K562 (cell line): ENCODE measurements at regions not wholly inside any gene's neighbourhood (a gene's known extent, or its start where the extent isn't known, plus 50 kb on each side); places are given as distances from the start of the nearest gene placed in this dataset.

Experiments
- ATAC-seq: fragments of 200-7000 bp; cut with Tn5 transposase; 3 replicates; pipeline ENCODE4 v1.9.1; 2020; ENCODE audit warnings: moderate library complexity
- BruUV-seq: library from RNA; stranded (reverse); fragments of 400-500 nt; replicated peaks from 2 replicates; lab custom pipeline; 2021; lab: Mats Ljungman, UMichigan
- CTCF ChIA-PET: fragments of 300-600 bp; formaldehyde crosslinking; extraction: SDS; loops from one replicate; lab custom pipeline; 2021; ENCODE audit warnings: low intra/inter-chr PET ratio; lab: Yijun Ruan, JAX
- POLR2A ChIA-PET: fragments of 300-600, 350-650 bp; sonication (Branson Sonifier 250); formaldehyde crosslinking; extraction: SDS; loops from one replicate; lab custom pipeline; 2021; ENCODE audit warnings: antibody characterized with exemption, inconsistent platforms; lab: Yijun Ruan, JAX
- DNase-seq, 4 experiments: peaks; one replicate each; pipeline versions ENCODE4 v3.0.0 to v3.0.0-alpha.2; 2011 to 2018; ENCODE audit warnings: low spot score in 3 of 4, mixed read lengths in 3 of 4; ENCODE audit errors: extremely low read depth in 1 of 4
- FAIRE-seq: peaks from 2 replicates; lab custom pipeline; 2011; peaks lifted over from hg19 to GRCh38; lab: Jason Lieb, UNC
- H2AFZ ChIP-seq: 2 replicates; pipeline ENCODE4 v1.6.0; 2011; ENCODE audit warnings: low read depth, low read length, control low read depth, inconsistent platforms
- H3K27ac ChIP-seq: fragments of 200-600 bp; 3 replicates; pipeline ENCODE4 v1.8.0; 2011; ENCODE audit warnings: low read depth, mild to moderate bottlenecking, control low read depth, inconsistent platforms, low read length, moderate library complexity, mixed read lengths; ENCODE audit errors: extremely low read depth
- H3K27me3 ChIP-seq, 2 experiments: fragments of 300-600 bp in 1 of 2; 2 replicates in 1 of 2; 3 replicates in 1 of 2; pipeline versions ENCODE4 v1.6.0 to v1.8.0; 2011; ENCODE audit warnings: inconsistent platforms in 2 of 2, low read length in 2 of 2, mild to moderate bottlenecking in 1 of 2, mixed read lengths in 1 of 2, moderate library complexity in 1 of 2; ENCODE audit not compliant: control insufficient read depth in 2 of 2, insufficient read depth in 2 of 2
- H3K36me3 ChIP-seq: fragments of 300-600 bp; 3 replicates; pipeline ENCODE4 v1.8.0; 2011; ENCODE audit warnings: mild to moderate bottlenecking, low read length, inconsistent platforms; ENCODE audit not compliant: control insufficient read depth, insufficient read depth
- H3K4me1 ChIP-seq, 2 experiments: fragments of 200-600 bp in 1 of 2; replicated peaks in 1 of 2; 2 replicates in 1 of 2; 3 replicates in 1 of 2; pipeline versions ENCODE4 v1.5.1 to v1.8.0; 2011; ENCODE audit warnings: inconsistent platforms in 2 of 2, low read length in 2 of 2, mild to moderate bottlenecking in 1 of 2, mixed read lengths in 1 of 2, moderate library complexity in 1 of 2; ENCODE audit not compliant: control insufficient read depth in 2 of 2, insufficient read depth in 2 of 2
- H3K4me2 ChIP-seq: 2 replicates; pipeline ENCODE4 v1.6.1; 2011; ENCODE audit warnings: low read length, control low read depth, inconsistent platforms, mixed read lengths; ENCODE audit not compliant: insufficient read depth
- H3K4me3 ChIP-seq: fragments of 200-600 bp; sonication (generic), shearing (Covaris generic); 2 replicates; pipeline ENCODE4 v1.5.1; 2016; ENCODE audit warnings: control low read depth, inconsistent platforms
- H3K79me2 ChIP-seq: fragments of 200-600 bp; 3 replicates; pipeline ENCODE4 v1.8.0; 2011; ENCODE audit warnings: low read length, inconsistent platforms; ENCODE audit not compliant: control insufficient read depth, insufficient read depth
- H3K9ac ChIP-seq, 2 experiments: 2 replicates each; pipeline versions ENCODE4 v1.6.0 to v1.6.1; 2011; ENCODE audit warnings: low read depth in 2 of 2, low read length in 2 of 2, control low read depth in 1 of 2, inconsistent platforms in 1 of 2, mild to moderate bottlenecking in 1 of 2, mixed read lengths in 1 of 2; ENCODE audit not compliant: insufficient read depth in 1 of 2
- H3K9me1 ChIP-seq: one replicate; pipeline ENCODE4 v1.6.0; 2011; ENCODE audit warnings: inconsistent platforms, mild to moderate bottlenecking, low read length, moderate library complexity; ENCODE audit not compliant: control insufficient read depth, insufficient read depth
- H3K9me3 ChIP-seq: replicated peaks from 2 replicates; pipeline ENCODE4 v1.5.1; 2011; ENCODE audit warnings: low read depth, low read length, inconsistent platforms; ENCODE audit not compliant: control insufficient read depth, insufficient read depth
- H4K20me1 ChIP-seq: replicated peaks from 2 replicates; pipeline ENCODE4 v1.6.1; 2011; ENCODE audit warnings: low read length, inconsistent platforms, mixed read lengths; ENCODE audit not compliant: control insufficient read depth, insufficient read depth
- ARID3A ChIP-seq: IDR thresholded peaks from 2 replicates; pipeline ENCODE4 v1.6.1; 2012; ENCODE audit warnings: low read depth, low read length, improper control_type of control experiment, borderline replicate concordance
- ATF6 ChIP-seq: sonication (generic); formaldehyde crosslinking; IDR thresholded peaks from 2 replicates; pipeline ENCODE4 v1.4.0; 2020; ENCODE audit warnings: mild to moderate bottlenecking, missing genetic modification reagents
- HCFC1 ChIP-seq: IDR thresholded peaks from 2 replicates; pipeline ENCODE4 v1.6.1; 2012; ENCODE audit warnings: low read depth, low read length, improper control_type of control experiment
- HMGN3 ChIP-seq: IDR thresholded peaks from 2 replicates; pipeline ENCODE4 v1.6.1; 2011; ENCODE audit warnings: borderline replicate concordance, low read depth, mild to moderate bottlenecking, mixed read lengths, low read length; ENCODE audit not compliant: insufficient read length; ENCODE audit errors: extremely low read depth
- MLLT1 ChIP-seq, 2 experiments: fragments of 450-650 bp; IDR thresholded peaks; 2 replicates each; pipeline ENCODE4 v1.6.1; 2016
- MXI1 ChIP-seq: IDR thresholded peaks from 2 replicates; pipeline ENCODE4 v1.6.1; 2011; ENCODE audit warnings: low read depth, mild to moderate bottlenecking, improper control_type of control experiment, low read length
- RCOR1 ChIP-seq, 2 experiments: IDR thresholded peaks; 2 replicates each; pipeline ENCODE4 v1.6.1; 2012; ENCODE audit warnings: low read depth in 2 of 2, low read length in 2 of 2, borderline replicate concordance in 1 of 2, improper control_type of control experiment in 1 of 2
- TAF7 ChIP-seq: fragments of 450-650 bp; IDR thresholded peaks from 2 replicates; pipeline ENCODE4 v1.6.1; 2016; ENCODE audit warnings: missing genetic modification characterization, missing compliant biosample characterization
- UBTF ChIP-seq, 2 experiments: IDR thresholded peaks; 2 replicates each; pipeline ENCODE4 v1.6.1; 2012; ENCODE audit warnings: improper control_type of control experiment in 2 of 2, low read depth in 2 of 2, low read length in 2 of 2, borderline replicate concordance in 1 of 2
- ZNF518B ChIP-seq: fragments of 250-450 bp; sonication (Bioruptor Pico); IDR thresholded peaks from 2 replicates; pipeline ENCODE4 v1.5.0; 2021; ENCODE audit warnings: mild to moderate bottlenecking, moderate library complexity
- WGBS: fragments of 100-300 bp; shearing (Covaris generic); methylation state at CpG from one replicate; pipeline ENCODE4 v1.1.6; 2016; ENCODE audit warnings: low coverage, mixed read lengths; ENCODE audit not compliant: insufficient coverage; ENCODE audit errors: missing lambda C conversion rate; 5-methylcytosine and 5-hydroxymethylcytosine counted together
- in situ Hi-C: fragments of 300-500 bp; cut with MboI; formaldehyde crosslinking; loops from 4 replicates; pipeline ENCODE4 v1.15.0; 2018; ENCODE audit warnings: inconsistent platforms, mixed read lengths
- intact Hi-C: fragments of 100-400 bp; cut with micrococcal nuclease; formaldehyde crosslinking; loops from 2 replicates; pipeline ENCODE4 v1.14.2; 2022

- no peaks in the 10 kb centered on the region for H3K4me1 ChIP-seq
- H3K9me3 ChIP-seq = no peaks in the 10 kb centered on the region
- FAIRE-seq = no peak
- no peaks in the 10 kb centered on the region for H3K36me3 ChIP-seq
- no peaks in the 10 kb centered on the region for H4K20me1 ChIP-seq
- in situ Hi-C loops (no loop called here), intact Hi-C loops (no loop called here)
- no TSS peak for BruUV-seq
- no peak overlapping the region for H3K4me2 ChIP-seq
- CTCF ChIA-PET = no interaction called here
- ATAC-seq = no peak
- WGBS = 0% methylated on average over 4 of the region's 4 CpGs
- no peak overlapping the region for H3K4me3 ChIP-seq
- DNase-seq = no peak
- H2AFZ ChIP-seq = no peak overlapping the region
- H3K27ac ChIP-seq = no peak overlapping the region
- no peaks in the 10 kb centered on the region for H3K9me1 ChIP-seq
- POLR2A ChIA-PET = no interaction called here
- H3K27me3 ChIP-seq = no peaks in the 10 kb centered on the region
- no peak overlapping the region for H3K9ac ChIP-seq
- H3K79me2 ChIP-seq = no peaks in the 10 kb centered on the region
- TF ChIP-seq UBTF (IDR thresholded peaks at IDR 0.05; ENCODE audit: borderline replicate concordance in 1 of 2, low read depth in 2 of 2, low read length in 2 of 2) = no peak
- no peak for TF ChIP-seq RCOR1 (IDR thresholded peaks at IDR 0.05; ENCODE audit: borderline replicate concordance in 1 of 2, low read depth in 2 of 2, low read length in 2 of 2)
- TF ChIP-seq ZNF518B (CRISPR knock-in tag) = no peak
- TF ChIP-seq MXI1 = no peak
- no peak for TF ChIP-seq ARID3A
- TF ChIP-seq ATF6 (CRISPR knock-in tag) = no peak
- TF ChIP-seq TAF7 (tag) = no peak
- no peak for TF ChIP-seq HCFC1
- TF ChIP-seq MLLT1 (IDR thresholded peaks at IDR 0.05) = no peak
- no peak for TF ChIP-seq HMGN3
These were observed 205.5 kb upstream of the MON1B start for GRCh38 chr16:76985392-76986045.
